ENCODE measurements at regions not wholly inside any gene's neighbourhood (a gene's known extent, or its start where the extent isn't known, plus 50 kb on each side); places are given as distances from the start of the nearest gene placed in this dataset.

DNA sequence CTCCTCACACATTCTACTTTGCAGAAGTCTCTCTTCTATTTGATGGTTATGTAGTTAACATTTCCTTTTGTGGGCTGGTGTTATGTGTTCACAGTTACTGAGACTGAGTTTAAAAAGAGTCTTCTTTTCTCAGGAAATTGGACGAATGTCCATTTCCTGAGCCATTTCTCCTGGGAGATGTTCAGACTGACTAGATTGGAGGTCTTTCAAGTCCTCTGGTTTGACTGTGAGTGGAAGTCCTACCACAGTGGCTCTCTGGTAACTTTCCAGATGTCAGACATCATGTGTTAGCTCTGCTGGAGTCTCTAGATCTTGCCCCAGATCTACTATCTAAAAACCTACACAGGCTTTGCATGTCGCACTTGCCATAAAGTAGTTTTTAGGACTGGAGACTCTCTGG is 116.0 kb downstream of the GALR1 start:
- no peak for TF ChIP-seq POLR2AphosphoS5 (IDR thresholded peaks at IDR 0.05; ENCODE audit: low read depth, low read length)
- no peak for TF ChIP-seq HNF4A (CRISPR knock-in tag; IDR thresholded peaks at IDR 0.05)
- no peak for TF ChIP-seq SP140L (CRISPR knock-in tag; IDR thresholded peaks at IDR 0.05; ENCODE audit: borderline replicate concordance)
- no peak for TF ChIP-seq ZNF24 (IDR thresholded peaks at IDR 0.05)

Measured in HepG2 (cell line).